GM19035 (cell line): ENCODE measurements at regions not wholly inside any gene's neighbourhood (a gene's known extent, or its start where the extent isn't known, plus 50 kb on each side); places are given as distances from the start of the nearest gene placed in this dataset.
"Not testable (repeated sequence)": the region's sequence is repeated elsewhere in the genome, so short reads cannot be mapped to it uniquely, and the experiment has no call there.

Experiments
- ATAC-seq: cut with Tn5 transposase; IDR thresholded peaks from one replicate; pipeline ENCODE4 v1.9.1; 2021; ENCODE audit not compliant: unreplicated experiment

- ATAC-seq: not testable (repeated sequence)
These were observed 355.9 kb upstream of the ARID1B start for GRCh38 chr6:156421301-156421700.

DNA sequence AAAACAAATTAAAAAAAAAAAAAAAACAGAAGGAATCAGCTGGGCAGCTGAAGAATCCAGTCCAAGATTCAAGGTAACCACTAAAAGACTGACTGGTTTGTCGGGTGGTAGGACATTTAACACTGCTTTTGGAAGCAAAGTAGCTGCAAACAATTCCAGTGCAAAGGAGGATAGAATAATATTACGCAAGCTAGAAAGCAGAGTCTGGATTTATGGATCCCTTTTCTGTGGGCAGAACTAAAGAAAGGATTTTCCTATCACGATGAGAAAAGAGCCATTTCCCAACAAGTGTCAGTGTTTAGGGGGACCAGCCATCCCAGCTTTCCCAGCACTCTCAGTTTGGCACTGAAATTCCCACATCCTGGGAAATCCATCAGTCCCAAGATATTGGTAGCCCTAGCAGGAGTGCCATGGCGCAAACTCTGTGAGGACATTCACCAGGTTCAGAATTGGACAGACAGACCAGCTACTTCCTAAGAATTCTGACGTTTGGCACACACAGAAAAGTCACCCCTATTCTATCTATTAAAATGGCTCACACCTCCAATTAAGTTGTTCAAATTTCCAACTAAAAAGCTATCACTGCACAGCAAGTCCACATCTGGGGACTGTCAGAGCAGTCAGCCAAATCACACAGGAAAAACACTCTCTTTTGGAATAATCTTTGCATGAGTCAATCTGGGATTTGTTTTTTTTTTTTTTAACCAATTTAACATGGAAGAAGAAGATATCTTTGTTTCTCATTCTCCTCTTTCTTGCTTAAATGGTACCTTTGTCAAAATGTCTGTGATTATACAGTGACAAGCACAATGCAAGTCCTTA lies 356.8 kb upstream of the ARID1B start:
- no peak for ATAC-seq

DNA sequence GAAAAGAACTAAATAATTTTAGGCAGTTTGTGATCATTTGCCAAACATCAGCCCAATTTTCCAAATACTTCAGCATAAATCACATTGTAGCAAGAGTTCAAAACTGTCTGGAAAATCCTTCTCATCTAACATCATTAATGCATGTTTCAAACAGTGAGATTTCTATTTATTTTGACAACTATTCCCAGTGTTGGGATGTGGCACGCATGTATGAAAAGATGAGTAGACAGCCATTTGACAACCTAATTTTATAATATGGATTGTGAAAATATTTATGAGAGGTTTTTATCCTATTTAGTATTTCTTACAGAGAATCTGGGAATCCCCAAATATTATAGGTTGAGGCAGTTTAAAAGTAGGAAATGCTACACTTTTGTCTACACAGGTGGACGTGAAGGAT lies 357.6 kb upstream of the ARID1B start:
- ATAC-seq: no peak

GRCh38 chr6:156418253-156418652 lies 358.9 kb upstream of the ARID1B start:
- ATAC-seq: no peak

DNA sequence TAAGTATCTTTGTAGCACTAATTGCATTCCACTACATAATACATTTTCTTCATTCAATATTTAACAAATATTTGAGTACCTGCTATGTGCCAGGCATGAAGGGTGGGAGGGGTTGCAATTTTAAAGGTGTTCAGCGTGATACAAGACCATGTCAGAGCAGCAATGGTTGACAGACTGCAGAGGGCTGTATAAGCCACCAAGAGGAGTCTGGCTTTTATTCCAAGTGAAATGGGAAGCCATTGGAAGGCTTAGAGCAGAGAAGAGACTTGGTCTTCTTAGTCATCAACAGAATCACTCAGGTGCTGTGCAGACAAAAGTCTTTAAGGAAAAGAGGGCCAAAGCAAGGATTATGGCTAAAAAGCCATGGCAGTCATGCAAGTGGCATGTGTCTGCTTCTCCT lies 360.8 kb upstream of the ARID1B start:
- no peak for ATAC-seq

GRCh38 chr6:156413154-156413553 lies 364.0 kb upstream of the ARID1B start:
- no peak for ATAC-seq

GRCh38 chr6:156410649-156411048 lies 366.5 kb upstream of the ARID1B start:
- ATAC-seq: no peak

GRCh38 chr6:156408655-156409054 lies 368.5 kb upstream of the ARID1B start:
- no peak for ATAC-seq

GRCh38 chr6:156407334-156407733 lies 369.8 kb upstream of the ARID1B start:
- no peak for ATAC-seq

- no peak for ATAC-seq
These were observed 370.5 kb upstream of the ARID1B start for GRCh38 chr6:156406688-156407087.

DNA sequence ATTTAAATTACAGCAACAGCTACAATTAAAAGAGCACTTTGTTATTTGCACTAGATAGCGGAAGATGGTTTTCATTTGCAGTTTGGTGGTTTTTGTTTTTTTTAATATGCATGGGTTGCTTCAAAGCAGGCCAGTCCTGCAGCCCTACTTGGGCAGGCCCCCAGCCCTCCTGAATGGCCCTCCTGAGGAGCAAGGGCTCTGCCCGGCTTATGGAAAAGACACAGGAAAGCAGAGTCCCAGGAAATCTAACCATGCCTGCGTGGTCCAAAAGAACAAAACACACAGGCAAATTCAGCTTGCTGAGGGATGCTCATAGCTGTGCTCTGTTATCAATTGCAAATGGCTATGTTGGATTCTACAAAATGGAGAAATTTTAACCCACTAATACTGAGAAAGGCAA lies 371.1 kb upstream of the ARID1B start:
- ATAC-seq: no peak

- no peak for ATAC-seq
These were observed 374.6 kb upstream of the ARID1B start for GRCh38 chr6:156402628-156403027.

DNA sequence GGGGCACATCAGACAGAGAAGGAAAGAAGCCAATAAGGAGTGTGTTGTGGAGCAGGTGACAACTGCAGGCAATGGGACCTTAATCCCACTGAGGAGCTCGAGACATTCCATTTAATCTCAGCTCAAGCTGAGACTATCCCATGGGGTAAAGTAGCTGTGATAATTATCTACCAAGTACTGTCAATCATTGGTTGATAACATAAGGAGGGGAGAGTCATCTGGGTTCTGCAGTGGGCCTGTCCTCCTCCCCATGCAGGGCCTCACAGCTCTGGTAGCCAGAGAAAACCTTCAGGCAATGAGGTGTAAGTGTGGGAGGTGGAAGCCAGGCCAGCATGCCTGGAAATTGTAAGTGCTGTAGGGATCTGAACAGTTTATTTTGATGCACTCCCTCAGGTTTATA lies 375.0 kb upstream of the ARID1B start:
- no peak for ATAC-seq

GRCh38 chr6:156400487-156400886 lies 376.7 kb upstream of the ARID1B start:
- no peak for ATAC-seq

- no peak for ATAC-seq
These were observed 378.2 kb upstream of the ARID1B start for GRCh38 chr6:156398966-156399365.

DNA sequence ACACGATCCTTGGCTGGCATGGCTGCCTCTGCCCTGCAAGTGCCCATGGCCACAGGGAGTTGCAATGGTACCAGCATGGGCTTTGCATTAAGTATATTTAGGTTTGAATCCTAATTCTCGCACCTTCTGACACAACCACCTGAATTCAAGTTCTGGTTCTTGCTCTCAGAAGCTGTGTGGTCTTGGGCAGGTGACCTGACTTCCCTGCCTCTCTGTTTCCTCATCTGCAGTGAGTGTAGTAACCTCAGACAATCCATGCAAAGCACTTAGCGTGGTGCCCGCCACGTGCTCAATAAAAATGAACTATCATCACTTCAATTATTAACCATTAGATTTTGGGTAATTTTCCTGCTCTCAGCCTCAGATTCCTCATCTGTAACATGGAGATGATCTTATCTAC lies 378.8 kb upstream of the ARID1B start:
- ATAC-seq: no peak

DNA sequence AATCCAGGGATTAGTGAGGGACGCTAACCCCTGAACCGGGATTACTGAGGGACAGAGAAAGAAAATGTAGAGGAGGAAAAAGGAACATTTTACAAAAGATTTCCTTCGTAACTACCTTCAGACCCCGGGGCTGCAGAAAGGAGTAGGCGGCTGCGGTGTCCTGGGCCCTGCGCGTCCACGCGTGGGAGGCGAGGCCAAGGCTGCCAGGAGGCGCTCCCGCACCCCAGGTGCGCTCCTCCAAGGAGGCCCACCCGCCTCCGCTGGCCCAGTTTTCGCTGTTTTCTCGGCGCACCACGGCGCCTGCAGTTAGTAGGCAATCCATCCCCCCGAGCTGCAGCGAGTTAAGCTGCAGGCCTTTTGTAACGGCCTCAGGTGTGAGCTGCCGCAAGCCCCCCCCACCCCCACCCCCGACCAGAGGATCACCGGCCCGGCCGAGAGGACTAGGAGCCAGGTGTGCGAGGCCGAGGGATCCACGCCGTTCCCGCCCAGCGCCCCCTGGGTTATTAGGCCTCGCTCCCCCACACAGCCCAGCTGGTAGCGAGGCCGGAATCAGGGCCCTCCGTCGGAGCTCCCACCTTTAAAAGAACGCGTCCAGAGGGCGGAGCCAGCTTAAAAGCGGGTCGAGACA lies 380.3 kb upstream of the ARID1B start:
- ATAC-seq: no peak

GRCh38 chr6:156396068-156396771 lies 381.0 kb upstream of the ARID1B start:
- ATAC-seq: peak; percentile 62

DNA sequence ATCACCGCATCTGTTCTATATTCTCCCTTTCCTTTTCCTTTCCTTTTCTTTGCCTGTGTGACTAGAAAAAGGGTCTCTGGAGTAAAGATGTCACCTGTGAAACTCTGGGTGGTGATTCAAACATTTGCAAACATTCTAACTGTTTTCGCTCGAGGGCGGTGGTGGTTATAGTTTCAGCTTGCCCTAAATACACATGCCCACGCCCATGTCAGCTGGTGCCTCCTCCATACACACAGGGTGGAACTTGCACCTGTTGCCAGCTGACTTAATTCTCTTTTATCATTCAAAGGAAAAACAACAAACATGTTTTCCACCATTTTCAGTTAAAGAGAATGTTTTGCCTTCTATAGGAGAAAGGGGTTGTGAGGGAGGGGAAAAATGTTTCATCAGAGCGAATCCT lies 381.9 kb upstream of the ARID1B start:
- ATAC-seq: peak; percentile 56

- no peak for ATAC-seq
These were observed 384.5 kb upstream of the ARID1B start for GRCh38 chr6:156392648-156393047.

DNA sequence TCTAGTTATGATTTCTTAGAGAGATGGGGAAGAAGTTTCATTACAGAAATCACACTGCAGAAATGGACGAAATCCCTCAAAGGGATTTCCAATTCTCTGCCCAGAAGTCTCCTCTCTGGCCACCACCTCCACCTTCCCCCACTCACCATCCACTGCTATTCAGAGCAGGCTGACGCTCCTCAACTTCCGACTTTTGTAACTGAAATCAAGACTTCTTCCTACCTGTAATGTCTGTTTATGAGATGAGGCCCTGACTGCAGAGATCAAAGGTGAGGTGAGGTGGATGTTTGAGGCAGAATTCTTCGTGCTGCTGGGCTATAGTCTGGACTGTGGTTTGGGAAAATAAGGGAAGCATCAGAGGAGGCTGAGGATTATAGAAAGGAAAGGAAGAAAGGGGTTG lies 385.2 kb upstream of the ARID1B start:
- no peak for ATAC-seq

DNA sequence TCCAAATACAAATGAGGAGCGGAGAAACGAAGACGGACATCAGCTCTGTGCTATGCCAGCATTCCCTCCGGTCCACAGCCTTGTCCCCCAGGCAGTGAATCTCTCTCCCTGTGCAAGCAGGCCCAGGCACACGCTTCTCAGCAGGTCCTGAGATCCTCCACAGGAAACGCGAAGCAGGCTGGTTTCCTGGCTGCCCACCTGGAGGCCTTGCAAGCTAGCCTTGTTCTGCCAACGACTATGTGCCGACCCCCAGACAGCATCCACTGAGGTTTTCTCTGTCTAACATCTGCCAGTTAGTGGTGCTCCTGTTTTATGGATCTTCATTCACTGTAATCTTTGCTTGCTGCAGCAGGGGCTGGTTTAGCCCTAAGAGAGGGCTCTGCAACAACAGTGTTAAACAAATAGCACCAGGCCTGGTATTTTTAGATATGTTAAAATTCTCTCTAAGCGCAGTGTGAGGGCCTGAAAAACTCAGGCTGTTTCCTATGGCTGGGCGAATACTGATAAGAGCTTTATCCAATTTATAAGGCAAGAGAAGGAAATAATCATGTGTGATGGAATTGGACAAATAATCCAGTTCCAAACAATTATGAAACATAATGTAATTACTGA lies 386.0 kb upstream of the ARID1B start:
- ATAC-seq: no peak
